NCI-H187 (cell line): ENCODE measurements at regions not wholly inside any gene's neighbourhood (a gene's known extent, or its start where the extent isn't known, plus 50 kb on each side); places are given as distances from the start of the nearest gene placed in this dataset.

ENCODE experiments used
- DNase-seq, 2 experiments: peaks; one replicate each; lab custom pipeline; 2025; lab: John Stamatoyannopoulos, UW

- no peak for DNase-seq
Observed at GRCh38 chr5:39800042-39800601, 375.3 kb upstream of the DAB2 start.

DNA sequence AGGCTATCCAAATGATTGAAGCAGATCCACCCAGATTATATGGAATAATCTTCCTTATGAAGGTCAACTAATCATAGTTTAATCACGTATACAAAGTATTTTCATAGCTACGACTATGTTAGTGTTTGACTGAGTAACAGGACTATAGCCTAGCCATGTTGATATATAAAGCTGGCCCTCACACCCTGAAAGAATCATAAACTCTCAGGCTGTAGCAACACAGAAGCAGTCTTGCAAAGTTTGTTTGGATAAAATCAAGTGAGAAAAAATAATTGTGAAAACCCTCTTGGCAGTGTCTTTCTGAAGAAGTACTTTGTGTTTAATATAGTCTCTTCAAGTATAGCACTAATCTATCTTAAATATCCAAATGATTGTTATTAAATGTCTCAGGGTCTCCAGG, 374.5 kb upstream of the DAB2 start:
- no peak for DNase-seq

GRCh38 chr5:39794513-39795210, 369.9 kb upstream of the DAB2 start:
- DNase-seq = no peak

DNA sequence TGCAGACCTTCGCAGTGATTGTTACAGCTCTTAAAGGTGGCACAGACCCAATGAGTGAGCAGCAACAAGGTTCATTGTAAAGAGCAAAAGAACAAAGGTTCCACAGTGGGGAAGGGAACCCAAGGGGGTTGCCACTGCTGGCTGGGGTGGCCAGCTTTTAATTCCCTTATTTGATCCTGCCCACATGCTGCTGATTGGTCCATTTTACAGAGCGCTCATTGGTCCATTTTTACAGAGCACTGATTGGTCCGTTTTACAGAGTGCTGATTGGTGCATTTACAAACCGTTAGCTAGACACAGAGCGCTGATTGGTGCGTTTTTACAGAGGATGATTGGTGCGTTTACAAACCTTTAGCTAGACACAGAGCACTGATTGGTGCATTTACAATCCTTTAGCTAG, 360.6 kb upstream of the DAB2 start:
- no peak for DNase-seq

GRCh38 chr5:39783756-39784421, 359.1 kb upstream of the DAB2 start:
- no peak for DNase-seq

- no peak for DNase-seq
Observed at GRCh38 chr5:39780347-39780746, 355.6 kb upstream of the DAB2 start.

- no peak for DNase-seq
Observed at GRCh38 chr5:39779831-39780230, 355.1 kb upstream of the DAB2 start.

DNA sequence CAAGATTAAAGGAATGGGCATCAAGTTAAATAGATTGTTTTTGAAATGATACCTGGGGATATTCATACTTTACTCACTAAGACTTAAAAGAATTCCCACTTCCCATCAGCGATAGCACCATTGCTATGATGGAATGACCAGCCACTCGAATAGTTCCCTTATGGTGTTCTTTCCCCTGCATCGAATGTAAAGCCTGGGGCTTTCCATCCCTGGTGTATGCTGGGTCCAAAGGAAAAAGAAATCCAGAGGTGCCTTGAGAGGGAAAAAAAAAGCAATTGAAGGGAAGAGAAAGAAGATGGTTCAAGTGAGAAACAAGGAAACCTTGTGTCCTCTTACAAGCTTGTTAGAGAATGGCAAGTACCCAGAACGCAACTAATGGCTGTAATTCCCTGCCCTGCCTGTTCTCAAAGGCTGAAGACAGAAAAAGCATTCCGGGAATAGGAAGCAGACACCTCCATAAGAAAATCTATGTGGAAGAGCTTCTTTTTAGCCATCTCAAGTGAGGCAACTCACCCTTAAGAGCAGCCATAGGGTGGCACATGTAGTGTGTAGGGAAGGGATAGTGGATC, 351.1 kb upstream of the DAB2 start:
- no peak for DNase-seq

GRCh38 chr5:39775086-39775796, 350.5 kb upstream of the DAB2 start:
- DNase-seq = no peak

GRCh38 chr5:39774605-39775004, 349.8 kb upstream of the DAB2 start:
- DNase-seq = no peak

- DNase-seq = no peak
Observed at GRCh38 chr5:39772307-39772706, 347.5 kb upstream of the DAB2 start.

- DNase-seq = no peak
Observed at GRCh38 chr5:39767916-39768315, 343.1 kb upstream of the DAB2 start.

GRCh38 chr5:39765366-39765765, 340.6 kb upstream of the DAB2 start:
- DNase-seq = no peak

GRCh38 chr5:39762761-39763160, 338.0 kb upstream of the DAB2 start:
- DNase-seq = no peak

- DNase-seq = no peak
Observed at GRCh38 chr5:39761199-39761950, 336.6 kb upstream of the DAB2 start.

GRCh38 chr5:39760385-39761198, 335.8 kb upstream of the DAB2 start:
- no peak for DNase-seq

DNA sequence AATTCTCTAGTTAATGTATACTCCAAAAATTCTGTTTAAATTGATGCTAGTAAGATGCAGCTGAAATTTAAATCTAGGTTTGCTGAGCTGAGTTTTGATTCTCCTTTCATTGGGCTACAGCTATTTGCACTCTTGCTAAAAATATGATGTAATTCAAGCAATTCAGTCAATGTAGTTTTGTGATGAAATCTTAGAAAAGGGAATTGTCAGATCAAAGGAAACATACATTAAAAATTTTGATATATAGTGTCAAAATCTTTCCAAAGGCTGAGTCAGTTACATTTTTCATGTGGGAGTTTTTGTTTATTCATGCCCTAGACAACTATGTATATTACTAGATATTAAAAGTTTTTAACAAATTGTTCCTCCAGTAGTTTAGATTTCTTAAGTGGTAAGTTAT, 334.9 kb upstream of the DAB2 start:
- no peak for DNase-seq

DNA sequence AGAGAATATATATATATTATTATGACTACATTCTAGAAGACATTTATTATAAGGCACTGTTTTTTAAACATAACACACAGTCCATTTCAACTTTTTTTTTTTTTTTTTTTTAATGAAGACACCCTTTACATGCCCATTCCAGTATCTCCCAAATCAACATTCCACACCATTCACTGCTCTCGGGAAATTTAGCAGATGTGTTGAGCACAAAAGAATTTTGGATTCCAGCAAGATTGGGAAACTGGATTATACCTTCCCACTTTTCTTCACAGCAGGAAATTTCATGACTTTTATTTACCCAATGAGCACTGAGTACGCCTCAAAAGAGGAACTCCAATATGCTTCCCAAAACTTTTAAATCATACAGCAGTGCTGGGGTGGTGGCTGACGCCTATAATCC, 333.6 kb upstream of the DAB2 start:
- no peak for DNase-seq

DNA sequence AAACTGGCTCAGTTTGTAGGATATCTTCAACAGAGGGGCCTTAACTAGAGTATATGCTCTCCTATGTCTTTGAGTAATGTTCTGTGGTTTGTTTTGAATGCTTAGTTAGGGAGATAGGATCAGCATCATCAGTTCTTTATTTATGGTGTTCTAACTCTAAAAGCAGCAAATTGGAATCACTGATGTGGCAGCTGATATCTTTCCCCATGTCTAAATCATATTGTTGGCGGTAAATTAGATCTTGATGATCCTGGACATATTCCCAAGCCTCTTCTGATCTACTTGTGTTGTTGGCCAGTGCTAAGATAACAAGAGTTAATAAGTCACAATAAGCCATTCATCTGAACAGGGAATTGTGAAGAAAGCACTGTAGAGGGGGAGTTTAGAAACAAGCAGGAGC, 332.4 kb upstream of the DAB2 start:
- DNase-seq = no peak

DNA sequence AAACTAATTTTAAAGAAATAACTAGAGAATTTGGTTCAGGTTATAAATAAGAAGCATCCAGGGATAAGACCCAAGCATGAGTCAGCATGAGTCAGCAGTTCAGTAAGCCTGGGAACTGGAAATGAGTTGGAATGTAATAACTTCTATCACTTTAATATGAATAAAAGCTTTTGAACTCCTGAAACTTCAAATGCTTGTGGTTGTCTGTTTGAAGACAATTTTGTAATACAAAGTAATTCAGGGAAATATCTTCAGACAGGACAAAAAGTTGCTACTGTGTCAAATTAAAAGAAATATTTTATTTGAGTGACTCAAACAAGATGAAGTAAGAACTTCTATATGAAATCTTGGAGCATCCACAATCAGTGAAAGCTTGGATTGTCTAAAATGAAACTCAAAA, 331.2 kb upstream of the DAB2 start:
- no peak for DNase-seq

- DNase-seq = no peak
Observed at GRCh38 chr5:39755452-39755851, 330.7 kb upstream of the DAB2 start.
